A549 (cell line): ENCODE measurements at regions not wholly inside any gene's neighbourhood (a gene's known extent, or its start where the extent isn't known, plus 50 kb on each side); places are given as distances from the start of the nearest gene placed in this dataset.

Experiments
- ATAC-seq, 2 experiments: fragments of 200-7000 bp in 1 of 2; fragments of >200 bp in 1 of 2; cut with Nextera tagmentation in 1 of 2; cut with Tn5 transposase in 1 of 2; 3 replicates each; pipeline versions ENCODE4 v1.8.0 to v1.9.1; 2018 to 2020; ENCODE audit warnings: mild to moderate bottlenecking in 1 of 2, moderate library complexity in 1 of 2
- CTCF ChIA-PET: fragments of 300-600 bp; sonication (Branson Sonifier 250); formaldehyde crosslinking; extraction: SDS; loops from one replicate; lab custom pipeline; 2021; ENCODE audit warnings: antibody characterized with exemption, inconsistent platforms; lab: Yijun Ruan, JAX
- POLR2A ChIA-PET: fragments of 350-600 bp; formaldehyde crosslinking; extraction: SDS; loops from one replicate; lab custom pipeline; 2021; ENCODE audit warnings: antibody characterized with exemption, inconsistent platforms; lab: Yijun Ruan, JAX
- DNase-seq, 2 experiments: peaks; one replicate each; pipeline versions ENCODE4 v3.0.0 to v3.0.0-alpha.2; 2011 to 2016; ENCODE audit warnings: low read depth in 1 of 2, low spot score in 1 of 2
- FAIRE-seq: peaks from 2 replicates; lab custom pipeline; 2011; peaks lifted over from hg19 to GRCh38; lab: Jason Lieb, UNC
- H3K27ac ChIP-seq, 2 experiments: fragments of >200 bp; sonication (Bioruptor Twin); formaldehyde crosslinking; 3 replicates each; pipeline ENCODE4 v1.5.1; 2016 to 2017
- H3K4me1 ChIP-seq: fragments of >200 bp; sonication (Bioruptor Twin); formaldehyde crosslinking; 3 replicates; pipeline ENCODE4 v1.6.1; 2016
- H3K4me2 ChIP-seq: fragments of >200 bp; sonication (Bioruptor Twin); formaldehyde crosslinking; 3 replicates; pipeline ENCODE4 v1.6.1; 2016
- H3K4me3 ChIP-seq: fragments of >200 bp; sonication (Bioruptor Twin); formaldehyde crosslinking; 3 replicates; pipeline ENCODE4 v1.5.1; 2016
- H3K9me3 ChIP-seq: fragments of >200 bp; sonication (Bioruptor Twin); formaldehyde crosslinking; 3 replicates; pipeline ENCODE4 v1.6.1; 2016
- ATOH8 ChIP-seq: fragments of 250-450 bp; sonication (Bioruptor Pico); IDR thresholded peaks from 2 replicates; pipeline ENCODE4 v1.5.0; 2020; ENCODE audit warnings: low read depth, mild to moderate bottlenecking, moderate library complexity
- CBX8 ChIP-seq: fragments of 200-600 bp; sonication (generic); IDR thresholded peaks from 2 replicates; pipeline ENCODE4 v1.6.1; 2016
- CHD2 ChIP-seq: fragments of 150-350 bp; IDR thresholded peaks from 2 replicates; pipeline ENCODE4 v1.6.1; 2014; ENCODE audit warnings: low read length; ENCODE audit not compliant: partially characterized antibody
- ESRRA ChIP-seq: fragments of 150-350 bp; IDR thresholded peaks from 2 replicates; pipeline ENCODE4 v1.6.1; 2014; ENCODE audit warnings: mild to moderate bottlenecking, low read length, borderline replicate concordance
- FOSB ChIP-seq: fragments of 250-450 bp; sonication (Bioruptor Pico); IDR thresholded peaks from 2 replicates; pipeline ENCODE4 v1.5.0; 2020; ENCODE audit warnings: mild to moderate bottlenecking, moderate library complexity
- FOXS1 ChIP-seq: fragments of 250-450 bp; sonication (Bioruptor Pico); IDR thresholded peaks from 2 replicates; pipeline ENCODE4 v1.5.0; 2020; ENCODE audit warnings: mild to moderate bottlenecking, moderate library complexity
- HEYL ChIP-seq: fragments of 250-450 bp; sonication (Bioruptor Pico); IDR thresholded peaks from 2 replicates; pipeline ENCODE4 v1.8.0; 2021; ENCODE audit warnings: mild to moderate bottlenecking, moderate library complexity
- HOXA7 ChIP-seq: fragments of 250-450 bp; sonication (Bioruptor Pico); IDR thresholded peaks from 2 replicates; pipeline ENCODE4 v1.5.0; 2020; ENCODE audit warnings: mild to moderate bottlenecking, moderate library complexity
- HOXB13 ChIP-seq: fragments of 250-450 bp; sonication (Bioruptor Pico); IDR thresholded peaks from 2 replicates; pipeline ENCODE4 v1.5.0; 2020; ENCODE audit warnings: low read depth, mild to moderate bottlenecking, moderate library complexity
- HOXB5 ChIP-seq: fragments of 250-450 bp; sonication (Bioruptor Pico); IDR thresholded peaks from 2 replicates; pipeline ENCODE4 v1.5.0; 2020; ENCODE audit warnings: mild to moderate bottlenecking, moderate library complexity
- JUNB ChIP-seq: fragments of >200 bp; sonication (Bioruptor Twin); formaldehyde crosslinking; IDR thresholded peaks from 2 replicates; pipeline ENCODE4 v1.6.1; 2016
- MAFK ChIP-seq: fragments of 450-650 bp; IDR thresholded peaks from 2 replicates; pipeline ENCODE4 v1.6.1; 2014; ENCODE audit not compliant: partially characterized antibody
- MAX ChIP-seq: IDR thresholded peaks from 2 replicates; pipeline ENCODE4 v1.6.1; 2012
- MAZ ChIP-seq: fragments of 150-350 bp; IDR thresholded peaks from 2 replicates; pipeline ENCODE4 v1.6.1; 2014; ENCODE audit warnings: antibody characterized with exemption, low read depth, low read length, borderline replicate concordance
- NFE2L2 ChIP-seq: fragments of 150-350 bp; conservative IDR thresholded peaks from 2 replicates; pipeline ENCODE4 v1.6.1; 2014; ENCODE audit warnings: low read length
- NPAS2 ChIP-seq: fragments of 250-450 bp; sonication (Bioruptor Pico); IDR thresholded peaks from 2 replicates; pipeline ENCODE4 v1.8.0; 2022; ENCODE audit warnings: mild to moderate bottlenecking, moderate library complexity, borderline replicate concordance
- NR3C1 ChIP-seq: fragments of >200 bp; sonication (Bioruptor Twin); formaldehyde crosslinking; IDR thresholded peaks from 3 replicates; pipeline ENCODE4 v1.6.1; 2017
- PHF8 ChIP-seq: fragments of 200-600 bp; sonication (generic); IDR thresholded peaks from 2 replicates; pipeline ENCODE4 v1.6.1; 2016; ENCODE audit warnings: low read depth, mild to moderate bottlenecking, antibody characterized with exemption, moderate library complexity, borderline replicate concordance
- RAD21 ChIP-seq, 2 experiments: fragments of >200 bp in 1 of 2; sonication (Bioruptor Twin) in 1 of 2; formaldehyde crosslinking in 1 of 2; IDR thresholded peaks in 1 of 2; conservative IDR thresholded peaks in 1 of 2; 2 replicates in 1 of 2; 3 replicates in 1 of 2; pipeline ENCODE4 v1.6.1; 2012 to 2018; ENCODE audit warnings: inconsistent platforms in 1 of 2
- RARB ChIP-seq: fragments of 250-450 bp; sonication (Bioruptor Pico); IDR thresholded peaks from 2 replicates; pipeline ENCODE4 v1.8.0; 2021; ENCODE audit warnings: mild to moderate bottlenecking, moderate library complexity
- RNF2 ChIP-seq: fragments of 200-600 bp; sonication (generic); IDR thresholded peaks from 2 replicates; pipeline ENCODE4 v1.6.1; 2016; ENCODE audit warnings: low read depth, mild to moderate bottlenecking, antibody characterized with exemption, moderate library complexity, borderline replicate concordance
- SMC3 ChIP-seq: fragments of >200 bp; sonication (Bioruptor Twin); formaldehyde crosslinking; IDR thresholded peaks from 3 replicates; pipeline ENCODE4 v1.6.1; 2018; ENCODE audit warnings: inconsistent platforms
- TP53 ChIP-seq: fragments of 250-450 bp; sonication (Bioruptor Pico); IDR thresholded peaks from 2 replicates; pipeline ENCODE4 v1.5.0; 2021; ENCODE audit warnings: mild to moderate bottlenecking, moderate library complexity
- ZC3H11A ChIP-seq: fragments of 450-650 bp; IDR thresholded peaks from 2 replicates; pipeline ENCODE4 v1.6.1; 2014; ENCODE audit warnings: antibody characterized with exemption, mild to moderate bottlenecking
- ZFP36 ChIP-seq: fragments of 450-650 bp; IDR thresholded peaks from 2 replicates; pipeline ENCODE4 v1.6.1; 2014; ENCODE audit warnings: borderline replicate concordance; ENCODE audit not compliant: partially characterized antibody
- WGBS: methylation state at CpG from one replicate; pipeline ENCODE4 v1.1.6; 2017; ENCODE audit errors: missing lambda C conversion rate; 5-methylcytosine and 5-hydroxymethylcytosine counted together
- TF ChIP-seq, protein P1 (sequence below): fragments of 250-450 bp; sonication (Bioruptor Pico); IDR thresholded peaks from 2 replicates; pipeline ENCODE4 v1.5.0; 2021; ENCODE audit warnings: mild to moderate bottlenecking, moderate library complexity, borderline replicate concordance
- TF ChIP-seq, protein P2 (sequence below): IDR thresholded peaks from 2 replicates; pipeline ENCODE4 v1.6.1; 2012; ENCODE audit warnings: low read depth, borderline replicate concordance
- TF ChIP-seq, protein P3 (sequence below): fragments of 450-650 bp; IDR thresholded peaks from 2 replicates; pipeline ENCODE4 v1.6.1; 2014; ENCODE audit warnings: antibody characterized with exemption

DNA sequence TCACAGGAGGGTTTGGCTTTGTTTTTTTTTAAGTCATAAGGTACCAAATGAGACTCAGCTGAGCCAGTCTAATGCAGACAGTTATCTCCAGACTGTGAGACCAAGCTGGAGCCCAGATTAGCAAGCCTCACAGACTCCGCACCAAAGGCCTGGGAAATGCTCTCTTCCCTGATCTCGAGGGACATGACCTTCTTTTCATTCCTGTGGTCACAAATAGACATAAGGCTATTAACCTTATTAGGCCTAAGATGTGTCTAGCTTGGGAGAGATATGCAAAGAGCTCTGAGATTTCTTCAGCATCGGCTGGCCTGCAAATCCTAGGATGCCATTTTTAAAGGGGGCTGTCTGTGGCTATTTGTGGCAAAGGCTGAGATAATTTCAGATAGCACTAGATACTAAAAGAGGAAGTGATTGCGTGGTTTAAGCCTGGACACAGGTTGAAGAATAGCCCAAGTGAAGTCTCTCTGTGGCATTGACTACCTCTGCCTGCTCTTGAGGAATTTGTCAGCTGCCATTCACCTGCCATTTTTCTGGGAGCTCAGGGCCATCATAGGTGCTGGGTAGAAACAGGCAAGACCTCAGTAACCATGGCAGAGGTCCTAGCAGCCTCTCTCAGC is 301.3 kb downstream of the SIPA1L2 start:
- Histone ChIP-seq H3K4me2 (no peak overlapping the region), H3K9me3 (no peaks in the 10 kb centered on the region), H3K4me3 (no peak overlapping the region), H3K27ac (no peak overlapping the region), H3K4me1 (no peaks in the 10 kb centered on the region)
- POLR2A ChIA-PET = no interaction called here
- no peak for DNase-seq
- no peak for FAIRE-seq
- CTCF ChIA-PET = interaction anchor here (0.9 kb wide), 1 partner anchor 16 kb away, joined by 3 read pairs; no protein-coding TSS in a partner anchor
- ATAC-seq = no peak
- WGBS = 58% methylated on average over 4 of the region's 4 CpGs
- TF ChIP-seq NPAS2 (CRISPR knock-in tag) = no peak
- TF ChIP-seq RNF2 = no peak
- TF ChIP-seq ZFP36 = no peak
- no peak for TF ChIP-seq SMC3
- TF ChIP-seq MAFK = no peak
- no peak for TF ChIP-seq JUNB
- TF ChIP-seq CHD2 = no peak

DNA sequence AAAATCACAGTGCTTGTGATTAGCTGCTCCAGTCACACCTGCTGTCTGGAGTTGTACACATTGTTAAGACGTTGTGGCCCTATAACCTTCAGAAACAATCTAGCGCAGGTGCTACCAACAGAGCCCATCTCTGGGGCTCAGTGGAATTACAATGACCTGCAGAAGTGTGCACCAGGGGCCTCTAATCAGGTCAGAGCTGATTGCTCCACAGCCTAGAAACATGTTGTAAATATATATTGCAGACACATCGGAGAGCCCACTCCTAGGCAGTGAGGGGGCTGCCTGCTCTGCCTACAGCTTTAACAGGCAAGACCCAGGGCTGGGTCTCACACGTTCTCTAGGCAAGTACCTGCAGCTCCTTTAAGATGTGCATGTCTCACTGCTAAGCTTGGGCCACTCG is 302.0 kb downstream of the SIPA1L2 start:
- CTCF ChIA-PET = no interaction called here
- TF ChIP-seq ESRRA (no peak), HEYL (CRISPR knock-in tag) (no peak), CBX8 (no peak), FOXS1 (CRISPR knock-in tag) (no peak), ATOH8 (CRISPR knock-in tag) (no peak), NPAS2 (CRISPR knock-in tag) (no peak)
- TF ChIP-seq, protein P1, sequence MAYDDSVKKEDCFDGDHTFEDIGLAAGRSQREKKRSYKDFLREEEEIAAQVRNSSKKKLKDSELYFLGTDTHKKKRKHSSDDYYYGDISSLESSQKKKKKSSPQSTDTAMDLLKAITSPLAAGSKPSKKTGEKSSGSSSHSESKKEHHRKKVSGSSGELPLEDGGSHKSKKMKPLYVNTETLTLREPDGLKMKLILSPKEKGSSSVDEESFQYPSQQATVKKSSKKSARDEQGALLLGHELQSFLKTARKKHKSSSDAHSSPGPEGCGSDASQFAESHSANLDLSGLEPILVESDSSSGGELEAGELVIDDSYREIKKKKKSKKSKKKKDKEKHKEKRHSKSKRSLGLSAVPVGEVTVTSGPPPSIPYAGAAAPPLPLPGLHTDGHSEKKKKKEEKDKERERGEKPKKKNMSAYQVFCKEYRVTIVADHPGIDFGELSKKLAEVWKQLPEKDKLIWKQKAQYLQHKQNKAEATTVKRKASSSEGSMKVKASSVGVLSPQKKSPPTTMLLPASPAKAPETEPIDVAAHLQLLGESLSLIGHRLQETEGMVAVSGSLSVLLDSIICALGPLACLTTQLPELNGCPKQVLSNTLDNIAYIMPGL (CRISPR knock-in tag) = no peak
- no peak overlapping the region for H3K27ac ChIP-seq
- H3K4me1 ChIP-seq = no peaks in the 10 kb centered on the region
- ATAC-seq (no peak), DNase-seq (no peak), FAIRE-seq (no peak)
- no peaks in the 10 kb centered on the region for H3K9me3 ChIP-seq
- H3K4me3 ChIP-seq = no peak overlapping the region
- H3K4me2 ChIP-seq = no peak overlapping the region
- WGBS = 55% methylated on average over 5 of the region's 5 CpGs
- POLR2A ChIA-PET = no interaction called here

GRCh38 chr1:232327269-232327668 is 302.7 kb downstream of the SIPA1L2 start:
- ChIA-PET CTCF (no interaction called here), POLR2A (no interaction called here)
- no peaks in the 10 kb centered on the region for H3K4me1 ChIP-seq
- no peak overlapping the region for H3K27ac ChIP-seq
- no peak overlapping the region for H3K4me3 ChIP-seq
- TF ChIP-seq TP53 (CRISPR knock-in tag) (no peak), MAX (no peak), SMC3 (no peak), FOSB (CRISPR knock-in tag) (no peak), HOXB13 (CRISPR knock-in tag) (no peak), RNF2 (no peak), RARB (CRISPR knock-in tag) (no peak), HOXB5 (CRISPR knock-in tag) (no peak), PHF8 (no peak), NFE2L2 (no peak), FOXS1 (CRISPR knock-in tag) (no peak), RAD21 (conservative IDR thresholded peaks at IDR 0.05 in 1 of 2, IDR thresholded peaks at IDR 0.05 in 1 of 2) (no peak), NR3C1 (no peak), HOXA7 (no peak), MAZ (no peak), ATOH8 (CRISPR knock-in tag) (no peak), ZC3H11A (no peak)
- TF ChIP-seq, protein P2, sequence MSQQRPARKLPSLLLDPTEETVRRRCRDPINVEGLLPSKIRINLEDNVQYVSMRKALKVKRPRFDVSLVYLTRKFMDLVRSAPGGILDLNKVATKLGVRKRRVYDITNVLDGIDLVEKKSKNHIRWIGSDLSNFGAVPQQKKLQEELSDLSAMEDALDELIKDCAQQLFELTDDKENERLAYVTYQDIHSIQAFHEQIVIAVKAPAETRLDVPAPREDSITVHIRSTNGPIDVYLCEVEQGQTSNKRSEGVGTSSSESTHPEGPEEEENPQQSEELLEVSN = no peak
- TF ChIP-seq, protein P3, sequence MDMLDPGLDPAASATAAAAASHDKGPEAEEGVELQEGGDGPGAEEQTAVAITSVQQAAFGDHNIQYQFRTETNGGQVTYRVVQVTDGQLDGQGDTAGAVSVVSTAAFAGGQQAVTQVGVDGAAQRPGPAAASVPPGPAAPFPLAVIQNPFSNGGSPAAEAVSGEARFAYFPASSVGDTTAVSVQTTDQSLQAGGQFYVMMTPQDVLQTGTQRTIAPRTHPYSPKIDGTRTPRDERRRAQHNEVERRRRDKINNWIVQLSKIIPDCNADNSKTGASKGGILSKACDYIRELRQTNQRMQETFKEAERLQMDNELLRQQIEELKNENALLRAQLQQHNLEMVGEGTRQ = no peak
- FAIRE-seq (no peak), ATAC-seq (no peak), DNase-seq (no peak)
- H3K4me2 ChIP-seq = no peak overlapping the region
- H3K9me3 ChIP-seq = no peaks in the 10 kb centered on the region
